Stomach (tissue), 4 donors: ENCODE measurements at regions not wholly inside any gene's neighbourhood (a gene's known extent, or its start where the extent isn't known, plus 50 kb on each side); places are given as distances from the start of the nearest gene placed in this dataset.

Source experiments
- CTCF ChIP-seq, 7 experiments: fragments of 450-650 bp in 4 of 7; fragments of 200-600 bp in 3 of 7; sonication (generic) in 3 of 7; IDR thresholded peaks; one replicate each; pipeline ENCODE4 v1.5.1; 2016 to 2019; ENCODE audit warnings: antibody characterized with exemption in 7 of 7, control low read depth in 2 of 7, mild to moderate bottlenecking in 1 of 7
- POLR2AphosphoS5 ChIP-seq, 3 donors: sonication (generic); formaldehyde crosslinking; IDR thresholded peaks; one replicate each; pipeline ENCODE4 v1.6.1; 2016; ENCODE audit warnings: antibody characterized with exemption in 3 of 3

- TF ChIP-seq CTCF (IDR thresholded peaks at IDR 0.05) (no peak), POLR2AphosphoS5 (IDR thresholded peaks at IDR 0.05) (no peak)
Observed at GRCh38 chr16:56072096-56072495, 119.2 kb upstream of the GNAO1 start.
